Cardiac fibroblast (primary cell): ENCODE measurements at regions not wholly inside any gene's neighbourhood (a gene's known extent, or its start where the extent isn't known, plus 50 kb on each side); places are given as distances from the start of the nearest gene placed in this dataset.
A peak's percentile ranks its signal among the peaks of the same experiment; 100 is the strongest.

Source experiments
- DNase-seq, 2 donors: peaks; one replicate each; pipeline versions ENCODE4 v3.0.0 to v3.0.0-alpha.2; 2010; ENCODE audit warnings: low read depth in 2 of 2
- H3K4me3 ChIP-seq, 2 donors: replicated peaks in 1 of 2; 1 replicate in 1 of 2; 2 replicates in 1 of 2; pipeline ENCODE4 v1.5.1; 2011; ENCODE audit warnings: low read depth in 2 of 2, low read length in 2 of 2, mild to moderate bottlenecking in 2 of 2, moderate library complexity in 1 of 2
- CTCF ChIP-seq: IDR thresholded peaks from one replicate; pipeline ENCODE4 v1.5.1; 2011; ENCODE audit warnings: low read depth, mild to moderate bottlenecking, low read length, inconsistent platforms

- H3K4me3 ChIP-seq, result no peak overlapping the region
- DNase-seq, result no peak
- TF ChIP-seq CTCF, result no peak
These were observed 53.2 kb downstream of the DNAAF9 start for GRCh38 chr20:3354247-3354646.

- H3K4me3 ChIP-seq, result no peak overlapping the region
- DNase-seq, result no peak
- TF ChIP-seq CTCF, result no peak
These were observed 53.8 kb downstream of the DNAAF9 start for GRCh38 chr20:3353646-3354045.

- no peak for DNase-seq
- TF ChIP-seq CTCF, result no peak
- no peak overlapping the region for H3K4me3 ChIP-seq
These were observed 55.3 kb downstream of the DNAAF9 start for GRCh38 chr20:3352202-3352601.

- no peak for TF ChIP-seq CTCF
- H3K4me3 ChIP-seq, result no peak overlapping the region
- DNase-seq, result peak in 1 of 2 donors; percentile 39
These were observed 57.0 kb downstream of the DNAAF9 start for GRCh38 chr20:3350422-3350821.

GRCh38 chr20:3349786-3350185 lies 57.7 kb downstream of the DNAAF9 start:
- DNase-seq, result no peak
- no peak for TF ChIP-seq CTCF
- no peak overlapping the region for H3K4me3 ChIP-seq

GRCh38 chr20:3342766-3343165 lies 64.7 kb downstream of the DNAAF9 start:
- no peak for TF ChIP-seq CTCF
- H3K4me3 ChIP-seq, result no peak overlapping the region
- DNase-seq, result no peak

- no peak overlapping the region for H3K4me3 ChIP-seq
- TF ChIP-seq CTCF, result no peak
- peak in 1 of 2 donors; percentile 46 for DNase-seq
These were observed 67.0 kb downstream of the DNAAF9 start for GRCh38 chr20:3340443-3340842.
